ENCODE measurements at regions not wholly inside any gene's neighbourhood (a gene's known extent, or its start where the extent isn't known, plus 50 kb on each side); places are given as distances from the start of the nearest gene placed in this dataset.

DNA sequence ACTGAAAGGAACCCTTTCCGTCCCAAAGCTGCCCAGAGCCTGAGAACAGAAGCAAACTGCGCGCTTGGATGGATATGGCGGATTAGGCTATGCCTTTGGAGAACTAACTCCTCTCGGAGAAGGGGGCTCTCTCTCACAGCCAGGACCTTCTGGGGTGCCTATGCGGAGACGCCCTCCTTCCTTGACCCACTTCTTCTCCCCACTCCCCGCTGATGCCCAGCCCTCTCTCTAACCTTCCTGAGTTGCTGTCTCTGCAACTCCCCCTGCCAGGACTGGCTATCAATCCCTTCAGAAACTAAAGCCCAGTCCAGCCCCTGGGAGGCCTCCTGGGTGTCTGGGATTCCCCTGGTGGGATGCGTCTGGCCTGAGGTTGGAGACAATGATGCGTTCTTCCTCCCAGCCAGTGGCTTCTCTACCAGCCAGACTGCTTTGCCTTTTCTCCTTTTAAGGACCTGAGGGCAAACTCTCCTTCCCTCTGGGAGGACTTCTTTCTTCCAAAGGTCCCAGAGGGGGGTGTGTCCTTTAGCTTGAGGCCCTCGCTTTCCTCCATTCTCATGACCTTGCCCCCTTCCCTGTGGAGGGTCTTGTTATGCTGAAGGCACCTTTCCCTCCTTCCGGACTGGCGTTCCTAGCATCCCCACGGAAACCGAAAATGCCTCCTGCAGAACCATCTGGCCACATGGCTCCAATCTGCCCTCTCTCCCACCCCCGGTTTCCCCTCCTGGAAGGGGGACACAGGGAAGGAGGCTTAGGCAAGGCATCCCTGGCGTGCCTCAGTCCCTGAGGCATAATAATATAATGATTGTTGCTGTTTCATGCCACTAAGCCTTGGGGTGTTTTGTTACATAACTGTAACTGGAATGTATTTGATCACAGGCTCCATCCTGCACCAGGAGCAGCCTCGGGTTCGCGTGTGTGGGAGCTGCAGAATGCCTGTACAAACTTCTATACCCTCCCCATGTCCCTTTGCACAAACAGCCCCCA lies 63.4 kb upstream of the C15orf39 start:
- Histone ChIP-seq H3K9me3 (ENCODE audit: severe bottlenecking) (peaks cover 7% of the 10 kb centered on the region), H3K4me1 (ENCODE audit: insufficient read depth, poor library complexity, severe bottlenecking) (no peaks in the 10 kb centered on the region), H3K4me3 (ENCODE audit: severe bottlenecking) (no peak overlapping the region), H3K27me3 (ENCODE audit: insufficient read depth, poor library complexity, severe bottlenecking) (no peaks in the 10 kb centered on the region), H3K36me3 (ENCODE audit: low read depth) (no peaks in the 10 kb centered on the region), H3K27ac (ENCODE audit: poor library complexity, severe bottlenecking) (no peak overlapping the region)
- DNase-seq (ENCODE audit: low spot score) (no peak), ATAC-seq (ENCODE audit: low read depth) (no peak)
- no peak for TF ChIP-seq CTCF (IDR thresholded peaks at IDR 0.05; ENCODE audit: poor library complexity, severe bottlenecking)

GRCh38 chr15:75140080-75140879 lies 61.4 kb upstream of the C15orf39 start:
- DNase-seq (ENCODE audit: low spot score): no peak
- Histone ChIP-seq H3K27ac (ENCODE audit: poor library complexity, severe bottlenecking) (no peak overlapping the region), H3K9me3 (ENCODE audit: severe bottlenecking) (peaks cover 16% of the 10 kb centered on the region), H3K27me3 (ENCODE audit: insufficient read depth, poor library complexity, severe bottlenecking) (no peaks in the 10 kb centered on the region), H3K36me3 (ENCODE audit: low read depth) (no peaks in the 10 kb centered on the region), H3K4me3 (ENCODE audit: severe bottlenecking) (no peak overlapping the region), H3K4me1 (ENCODE audit: insufficient read depth, poor library complexity, severe bottlenecking) (no peaks in the 10 kb centered on the region)
- ATAC-seq (ENCODE audit: low read depth): no peak
- no peak for TF ChIP-seq CTCF (IDR thresholded peaks at IDR 0.05; ENCODE audit: poor library complexity, severe bottlenecking)

DNA sequence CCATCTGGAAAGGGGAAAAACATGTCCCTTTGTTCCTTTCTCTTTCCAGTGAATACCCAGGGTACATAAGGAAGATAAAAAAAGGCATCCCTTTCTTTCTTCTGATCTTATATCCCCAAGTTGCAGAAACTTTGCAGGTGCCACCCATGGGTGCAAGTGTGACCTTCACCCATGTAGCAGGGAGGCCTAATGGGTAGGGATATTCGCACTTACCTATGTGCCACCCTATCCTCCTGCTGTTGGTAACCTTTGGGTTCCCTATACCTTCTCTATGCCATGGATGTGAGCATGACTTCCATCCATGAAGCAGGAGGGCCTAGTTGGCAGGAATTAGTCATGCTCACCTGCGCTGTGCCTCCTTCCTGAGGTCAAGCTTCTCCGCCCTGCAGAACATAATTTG lies 59.2 kb upstream of the C15orf39 start:
- Histone ChIP-seq H3K4me1 (ENCODE audit: insufficient read depth, poor library complexity, severe bottlenecking) (no peaks in the 10 kb centered on the region), H3K9me3 (ENCODE audit: severe bottlenecking) (peaks cover 16% of the 10 kb centered on the region), H3K4me3 (ENCODE audit: severe bottlenecking) (no peak overlapping the region), H3K36me3 (ENCODE audit: low read depth) (no peaks in the 10 kb centered on the region), H3K27ac (ENCODE audit: poor library complexity, severe bottlenecking) (no peak overlapping the region), H3K27me3 (ENCODE audit: insufficient read depth, poor library complexity, severe bottlenecking) (no peaks in the 10 kb centered on the region)
- TF ChIP-seq CTCF (IDR thresholded peaks at IDR 0.05; ENCODE audit: poor library complexity, severe bottlenecking): no peak
- DNase-seq (ENCODE audit: low spot score): no peak
- no peak for ATAC-seq (ENCODE audit: low read depth)

DNA sequence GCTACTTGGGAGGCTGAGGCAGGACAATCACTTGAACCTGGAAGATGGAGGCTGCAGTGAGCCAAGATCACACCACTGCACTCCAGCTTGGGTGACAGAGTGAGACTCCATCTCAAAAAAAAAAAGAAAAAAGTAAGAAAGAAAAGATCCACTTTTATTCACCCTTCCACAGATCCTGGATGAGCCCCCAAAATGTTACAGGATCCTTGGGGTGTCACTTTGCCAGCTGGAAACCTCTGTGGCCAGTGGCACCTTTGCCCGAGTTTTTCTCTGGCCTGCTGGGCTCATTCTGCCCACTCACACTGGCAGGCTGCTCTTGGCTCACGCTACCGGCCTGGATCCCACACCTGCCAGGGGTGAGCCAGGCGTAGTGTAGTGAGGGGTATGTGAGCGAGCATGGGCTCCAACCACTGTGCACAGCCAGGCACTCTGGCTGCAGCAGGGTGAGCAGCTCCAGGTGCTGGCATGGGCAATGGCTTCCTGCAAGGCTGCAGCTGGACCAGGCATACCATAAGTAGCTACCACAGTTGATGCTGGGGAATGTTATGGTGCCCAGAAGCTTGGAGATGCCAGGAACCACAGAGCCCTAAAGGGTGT lies 57.8 kb upstream of the C15orf39 start:
- Histone ChIP-seq H3K36me3 (ENCODE audit: low read depth) (no peaks in the 10 kb centered on the region), H3K4me1 (ENCODE audit: insufficient read depth, poor library complexity, severe bottlenecking) (no peaks in the 10 kb centered on the region), H3K27me3 (ENCODE audit: insufficient read depth, poor library complexity, severe bottlenecking) (no peaks in the 10 kb centered on the region), H3K4me3 (ENCODE audit: severe bottlenecking) (no peak overlapping the region), H3K9me3 (ENCODE audit: severe bottlenecking) (peaks cover 16% of the 10 kb centered on the region), H3K27ac (ENCODE audit: poor library complexity, severe bottlenecking) (no peak overlapping the region)
- TF ChIP-seq CTCF (IDR thresholded peaks at IDR 0.05; ENCODE audit: poor library complexity, severe bottlenecking): no peak
- ATAC-seq (ENCODE audit: low read depth) (no peak), DNase-seq (ENCODE audit: low spot score) (no peak)
